CD14-positive monocyte (primary cell): ENCODE measurements at regions not wholly inside any gene's neighbourhood (a gene's known extent, or its start where the extent isn't known, plus 50 kb on each side); places are given as distances from the start of the nearest gene placed in this dataset.

ENCODE experiments used
- DNase-seq, 3 donors: peaks; one replicate each; pipeline ENCODE4 v3.0.0-alpha.2; 2011 to 2022
- H2AFZ ChIP-seq: 2 replicates; pipeline ENCODE4 v1.6.0; 2012; ENCODE audit warnings: mild to moderate bottlenecking, low read depth, low read length, inconsistent platforms; ENCODE audit not compliant: insufficient read depth, poor library complexity, severe bottlenecking
- H3K27ac ChIP-seq, 2 donors: 1 replicate in 1 of 2; 2 replicates in 1 of 2; pipeline ENCODE4 v1.5.1; 2012 to 2013; ENCODE audit warnings: low read length in 2 of 2, control low read depth in 1 of 2, inconsistent platforms in 1 of 2, low read depth in 1 of 2, mild to moderate bottlenecking in 1 of 2
- H3K27me3 ChIP-seq, 2 donors: one replicate each; pipeline versions ENCODE4 v1.6.0 to v1.6.1; 2011 to 2013; ENCODE audit warnings: low read length in 2 of 2; ENCODE audit not compliant: control insufficient read depth in 2 of 2, insufficient read depth in 2 of 2
- H3K36me3 ChIP-seq, 2 donors: replicated peaks in 1 of 2; 1 replicate in 1 of 2; 2 replicates in 1 of 2; pipeline versions ENCODE4 v1.5.1 to v1.6.1; 2012 to 2013; ENCODE audit warnings: low read length in 2 of 2, control low read depth in 1 of 2, inconsistent platforms in 1 of 2, mild to moderate bottlenecking in 1 of 2; ENCODE audit not compliant: insufficient read depth in 2 of 2, control insufficient read depth in 1 of 2
- H3K4me1 ChIP-seq, 2 donors: 1 replicate in 1 of 2; 2 replicates in 1 of 2; pipeline versions ENCODE4 v1.5.1 to v1.6.1; 2012 to 2013; ENCODE audit warnings: low read length in 2 of 2, control low read depth in 1 of 2, inconsistent platforms in 1 of 2, mild to moderate bottlenecking in 1 of 2, moderate library complexity in 1 of 2; ENCODE audit not compliant: insufficient read depth in 2 of 2, control insufficient read depth in 1 of 2
- H3K4me2 ChIP-seq: replicated peaks from 2 replicates; pipeline ENCODE3; 2012; ENCODE audit warnings: low read length, moderate library complexity, mild to moderate bottlenecking; ENCODE audit not compliant: poor library complexity, severe bottlenecking; ENCODE audit errors: extremely low read depth
- H3K4me3 ChIP-seq, 3 experiments: fragments of 200-600 bp in 1 of 3; sonication (generic) in 1 of 3; replicated peaks in 1 of 3; 1 replicate in 2 of 3; 2 replicates in 1 of 3; pipeline ENCODE4 v1.5.1; 2011 to 2013; ENCODE audit warnings: low read length in 3 of 3, mild to moderate bottlenecking in 3 of 3, control low read depth in 2 of 3, low read depth in 2 of 3, inconsistent platforms in 1 of 3, moderate library complexity in 1 of 3
- H3K79me2 ChIP-seq: 2 replicates; pipeline ENCODE4 v1.6.0; 2012; ENCODE audit warnings: mild to moderate bottlenecking, control low read depth, inconsistent platforms, low read length, moderate library complexity; ENCODE audit not compliant: insufficient read depth
- H3K9ac ChIP-seq: 2 replicates; pipeline ENCODE4 v1.6.0; 2017; ENCODE audit warnings: low read length, mild to moderate bottlenecking; ENCODE audit not compliant: insufficient read depth, poor library complexity, severe bottlenecking
- H3K9me3 ChIP-seq, 2 donors: replicated peaks in 1 of 2; 1 replicate in 1 of 2; 2 replicates in 1 of 2; pipeline versions ENCODE4 v1.5.1 to v1.6.1; 2012 to 2013; ENCODE audit warnings: low read length in 2 of 2, control low read depth in 1 of 2; ENCODE audit not compliant: control insufficient read depth in 1 of 2, insufficient read depth in 1 of 2
- H4K20me1 ChIP-seq: 2 replicates; pipeline ENCODE4 v1.6.0; 2012; ENCODE audit warnings: mild to moderate bottlenecking, low read length, control low read depth, moderate library complexity; ENCODE audit not compliant: insufficient read depth
- H3K27ac Mint-ChIP-seq, 7 donors: one replicate each; pipeline ENCODE4 v1.8.0; 2020; ENCODE audit warnings: mild to moderate bottlenecking in 7 of 7, mixed read lengths in 7 of 7, moderate library complexity in 6 of 7, inconsistent platforms in 2 of 7
- H3K27me3 Mint-ChIP-seq, 3 donors: one replicate each; pipeline ENCODE4 v1.8.0; 2021 to 2022; ENCODE audit warnings: low read depth in 3 of 3, mild to moderate bottlenecking in 3 of 3, mixed read lengths in 3 of 3, moderate library complexity in 3 of 3, inconsistent platforms in 1 of 3
- H3K36me3 Mint-ChIP-seq, 2 donors: one replicate each; pipeline ENCODE4 v1.8.0; 2020; ENCODE audit warnings: mixed read lengths in 2 of 2, inconsistent platforms in 1 of 2, mild to moderate bottlenecking in 1 of 2
- H3K4me1 Mint-ChIP-seq: one replicate; pipeline ENCODE4 v1.8.0; 2020; ENCODE audit warnings: mild to moderate bottlenecking, mixed read lengths
- H3K4me3 Mint-ChIP-seq, 2 donors: one replicate each; pipeline ENCODE4 v1.8.0; 2020; ENCODE audit warnings: mild to moderate bottlenecking in 2 of 2, mixed read lengths in 2 of 2, moderate library complexity in 1 of 2
- H3K9me3 Mint-ChIP-seq, 7 donors: one replicate each; pipeline ENCODE4 v1.8.0; 2020 to 2022; ENCODE audit warnings: mixed read lengths in 7 of 7, mild to moderate bottlenecking in 6 of 7, moderate library complexity in 6 of 7, inconsistent platforms in 2 of 7
- CTCF ChIP-seq: fragments of 200-600 bp; IDR thresholded peaks from one replicate; pipeline ENCODE4 v1.8.0; 2022; ENCODE audit warnings: antibody characterized with exemption, mild to moderate bottlenecking
- WGBS: methylation state at CpG from one replicate; pipeline ENCODE4 v1.1.5; 2013; ENCODE audit warnings: missing lambda C conversion rate; ENCODE audit not compliant: insufficient coverage; 5-methylcytosine and 5-hydroxymethylcytosine counted together
- intact Hi-C, 2 donors: fragments of 100-400 bp; cut with micrococcal nuclease; formaldehyde crosslinking; loops; one replicate each; pipeline versions ENCODE4 v1.15.0 to v1.15.1; 2023

- no peaks in the 10 kb centered on the region for H3K36me3 Mint-ChIP-seq
- peaks cover 0 to 2% (median 0%) of the 10 kb centered on the region in 3 donors for H3K27me3 Mint-ChIP-seq
- H3K27ac Mint-ChIP-seq: peak overlapping the region; percentile 3 to 87 (median 75)
- H3K79me2 ChIP-seq: no peaks in the 10 kb centered on the region
- H3K4me1 ChIP-seq: peaks cover 30 to 39% of the 10 kb centered on the region in 2 donors
- H3K27ac ChIP-seq: peak overlapping the region in 1 of 2 donors; percentile 83
- DNase-seq: no peak
- no peaks in the 10 kb centered on the region for H3K27me3 ChIP-seq
- H4K20me1 ChIP-seq: no peaks in the 10 kb centered on the region
- no peaks in the 10 kb centered on the region for H3K36me3 ChIP-seq
- intact Hi-C loops: loop anchor here in 1 of 2 donors (5.0 kb wide), 1 partner anchor 40 kb away; no protein-coding TSS in a partner anchor
- peak overlapping the region in 1 of 3 experiments; percentile 53 for H3K4me3 ChIP-seq
- no peaks in the 10 kb centered on the region for H3K9me3 Mint-ChIP-seq
- H3K4me2 ChIP-seq: no peak overlapping the region
- peak overlapping the region in 1 of 2 donors; percentile 31 for H3K4me3 Mint-ChIP-seq
- 68% methylated on average over 5 of the region's 11 CpGs for WGBS
- peaks cover 36% of the 10 kb centered on the region for H3K4me1 Mint-ChIP-seq
- H3K9ac ChIP-seq: no peak overlapping the region
- H3K9me3 ChIP-seq: no peaks in the 10 kb centered on the region
- no peak for TF ChIP-seq CTCF
- H2AFZ ChIP-seq: peak overlapping the region; percentile 70
These were observed 203.3 kb downstream of the BCAS1 start for GRCh38 chr20:53866794-53867740.

- 40% methylated on average over 1 of the region's 7 CpGs for WGBS
- Mint-ChIP-seq H3K27ac (peak overlapping the region; percentile 75 to 87 (median 80)), H3K4me3 (peak overlapping the region; percentile 58 to 59), H3K27me3 (peaks cover 0 to 2% (median 0%) of the 10 kb centered on the region in 3 donors), H3K9me3 (no peaks in the 10 kb centered on the region), H3K4me1 (peaks cover 34% of the 10 kb centered on the region), H3K36me3 (no peaks in the 10 kb centered on the region)
- peak in 1 of 3 donors; percentile 50 for DNase-seq
- Histone ChIP-seq H3K27me3 (no peaks in the 10 kb centered on the region), H3K4me1 (peaks cover 30 to 39% of the 10 kb centered on the region in 2 donors), H3K4me2 (peak overlapping the region; percentile 47), H3K36me3 (no peaks in the 10 kb centered on the region), H3K9ac (peak overlapping the region; percentile 32), H2AFZ (peak overlapping the region; percentile 70), H3K4me3 (peak overlapping the region in 1 of 3 experiments; percentile 53), H4K20me1 (no peaks in the 10 kb centered on the region), H3K27ac (peak overlapping the region; percentile 6 to 83), H3K79me2 (no peaks in the 10 kb centered on the region), H3K9me3 (no peaks in the 10 kb centered on the region)
- TF ChIP-seq CTCF: no peak
- intact Hi-C loops: loop anchor here in 1 of 2 donors (5.0 kb wide), 1 partner anchor 39 kb away; no protein-coding TSS in a partner anchor
These were observed 204.2 kb downstream of the BCAS1 start for GRCh38 chr20:53865901-53866793.
